Endothelial cell of umbilical vein (primary cell): ENCODE measurements at regions not wholly inside any gene's neighbourhood (a gene's known extent, or its start where the extent isn't known, plus 50 kb on each side); places are given as distances from the start of the nearest gene placed in this dataset.

Source experiments
- BruUV-seq: library from RNA; stranded (reverse); fragments of 400-500 nt; replicated peaks from 2 replicates; lab custom pipeline; 2021; lab: Mats Ljungman, UMichigan
- CTCF ChIA-PET: fragments of 300-600, 350-600 bp; sonication (Branson Sonifier 250); formaldehyde crosslinking; loops from one replicate; lab custom pipeline; 2021; ENCODE audit warnings: antibody characterized with exemption, inconsistent platforms; lab: Charles Lee
- POLR2A ChIA-PET: fragments of 300-600, 350-600 bp; sonication (Branson Sonifier 250); formaldehyde crosslinking; loops from one replicate; lab custom pipeline; 2021; ENCODE audit warnings: antibody characterized with exemption, inconsistent platforms; lab: Charles Lee
- DNase-seq: peaks from one replicate; pipeline ENCODE4 v3.0.0-alpha.2; 2011; ENCODE audit warnings: low read depth, low spot score
- FAIRE-seq: peaks from 2 replicates; lab custom pipeline; 2011; peaks lifted over from hg19 to GRCh38; lab: Jason Lieb, UNC
- H2AFZ ChIP-seq: 2 replicates; pipeline ENCODE4 v1.6.0; 2012; ENCODE audit warnings: low read depth, low read length, control low read depth, inconsistent platforms
- H3K27ac ChIP-seq: 2 replicates; pipeline ENCODE4 v1.5.1; 2011; ENCODE audit warnings: low read depth, mild to moderate bottlenecking, control low read depth, low read length, moderate library complexity; ENCODE audit not compliant: insufficient read depth
- H3K27me3 ChIP-seq, 2 experiments: 2 replicates each; pipeline versions ENCODE4 v1.6.0 to v1.6.1; 2011; ENCODE audit warnings: low read length in 2 of 2, mixed read lengths in 1 of 2; ENCODE audit not compliant: control insufficient read depth in 2 of 2, insufficient read depth in 2 of 2
- H3K36me3 ChIP-seq, 2 experiments: 2 replicates in 1 of 2; 3 replicates in 1 of 2; pipeline ENCODE4 v1.5.1; 2011; ENCODE audit warnings: low read length in 2 of 2, mild to moderate bottlenecking in 1 of 2, moderate library complexity in 1 of 2; ENCODE audit not compliant: control insufficient read depth in 2 of 2, insufficient read depth in 2 of 2; ENCODE audit errors: extremely low read depth in 1 of 2
- H3K4me1 ChIP-seq: 3 replicates; pipeline ENCODE4 v1.5.1; 2011; ENCODE audit warnings: mild to moderate bottlenecking, low read length; ENCODE audit not compliant: control insufficient read depth, insufficient read depth; ENCODE audit errors: extremely low read depth
- H3K4me2 ChIP-seq: 2 replicates; pipeline ENCODE4 v1.6.1; 2011; ENCODE audit warnings: low read length, control low read depth, mixed read lengths; ENCODE audit not compliant: insufficient read depth
- H3K4me3 ChIP-seq, 3 experiments: fragments of 200-600 bp in 1 of 3; sonication (generic), shearing (Covaris generic) in 1 of 3; replicated peaks in 1 of 3; 2 replicates each; pipeline ENCODE4 v1.5.1; 2011 to 2016; ENCODE audit warnings: control low read depth in 3 of 3, low read length in 3 of 3, mild to moderate bottlenecking in 2 of 3, inconsistent platforms in 1 of 3, low read depth in 1 of 3, moderate library complexity in 1 of 3; ENCODE audit not compliant: insufficient read depth in 1 of 3
- H3K79me2 ChIP-seq: 2 replicates; pipeline ENCODE4 v1.6.0; 2012; ENCODE audit warnings: low read length, inconsistent platforms; ENCODE audit not compliant: control insufficient read depth, insufficient read depth
- H3K9ac ChIP-seq: replicated peaks from 2 replicates; pipeline ENCODE3; 2011; ENCODE audit warnings: low read length, control low read depth; ENCODE audit not compliant: insufficient read depth; ENCODE audit errors: extremely low read depth
- H3K9me1 ChIP-seq: replicated peaks from 3 replicates; pipeline ENCODE4 v1.6.0; 2011; ENCODE audit warnings: mild to moderate bottlenecking, low read length; ENCODE audit not compliant: control insufficient read depth, insufficient read depth; ENCODE audit errors: extremely low read depth
- H3K9me3 ChIP-seq: replicated peaks from 2 replicates; pipeline ENCODE4 v1.5.1; 2012; ENCODE audit warnings: low read length, inconsistent platforms; ENCODE audit not compliant: control insufficient read depth, insufficient read depth
- H4K20me1 ChIP-seq: replicated peaks from 2 replicates; pipeline ENCODE3; 2011; ENCODE audit warnings: mild to moderate bottlenecking, low read length; ENCODE audit not compliant: control insufficient read depth, insufficient read depth; ENCODE audit errors: extremely low read depth
- EZH2 ChIP-seq: IDR thresholded peaks from 2 replicates; pipeline ENCODE4 v1.6.1; 2012; ENCODE audit warnings: borderline replicate concordance, low read depth, mild to moderate bottlenecking, moderate library complexity, low read length, inconsistent platforms; ENCODE audit not compliant: severe bottlenecking
- JUN ChIP-seq: IDR thresholded peaks from 2 replicates; pipeline ENCODE4 v1.6.1; 2011; ENCODE audit warnings: borderline replicate concordance, low read depth; ENCODE audit not compliant: insufficient read length, insufficient read depth
- MYC ChIP-seq: IDR thresholded peaks from one replicate; pipeline ENCODE4 v1.6.1; 2011; ENCODE audit warnings: mild to moderate bottlenecking, low read depth, low read length
- dilution Hi-C: fragments of 300-500 bp; cut with MboI; formaldehyde crosslinking; loops from one replicate; pipeline ENCODE4 v1.15.0; 2019; ENCODE audit warnings: low sequenced_read_pairs; ENCODE audit not compliant: extremely low pct_ligation_motif_present
- intact Hi-C: fragments of 100-400 bp; cut with micrococcal nuclease; formaldehyde crosslinking; loops from one replicate; pipeline ENCODE4 v1.10.0; 2022
- TF ChIP-seq, protein P1 (sequence below): IDR thresholded peaks from 2 replicates; pipeline ENCODE4 v1.6.1; 2011; ENCODE audit not compliant: insufficient read depth, insufficient read length
- TF ChIP-seq, protein P2 (sequence below), 2 donors: IDR thresholded peaks; 1 replicate in 1 of 2; 2 replicates in 1 of 2; pipeline ENCODE4 v1.5.1; 2011; ENCODE audit warnings: low read length in 2 of 2, mild to moderate bottlenecking in 2 of 2, moderate library complexity in 2 of 2, control low read depth in 1 of 2, inconsistent platforms in 1 of 2, low read depth in 1 of 2; ENCODE audit not compliant: insufficient read depth in 1 of 2; ENCODE audit errors: extremely low read depth in 1 of 2

DNA sequence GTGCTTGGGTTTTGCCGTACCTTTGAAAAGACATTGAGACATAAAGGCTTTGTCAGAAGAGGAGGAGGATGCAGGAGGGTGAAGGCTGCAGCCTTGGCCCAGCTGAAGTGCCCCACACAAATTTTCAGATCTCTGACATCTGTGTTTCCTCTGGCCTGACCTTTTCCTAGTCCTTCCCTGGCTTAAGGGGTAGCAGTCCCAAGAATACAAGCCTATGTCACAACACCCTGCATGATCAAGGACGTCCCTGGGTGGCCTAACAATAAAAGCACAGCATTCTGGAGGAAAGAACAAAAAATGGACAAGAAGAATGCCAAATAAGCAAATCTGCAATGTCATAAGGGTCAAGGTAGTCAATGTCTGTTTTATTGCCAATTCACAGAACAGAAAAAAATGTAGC is 80.8 kb upstream of the FAM9C start:
- Histone ChIP-seq H2AFZ (no peak overlapping the region), H3K9ac (no peak overlapping the region), H3K36me3 (no peaks in the 10 kb centered on the region), H3K27me3 (no peaks in the 10 kb centered on the region), H3K9me3 (no peaks in the 10 kb centered on the region), H3K4me3 (no peak overlapping the region), H3K4me2 (no peak overlapping the region), H3K9me1 (no peaks in the 10 kb centered on the region), H4K20me1 (no peaks in the 10 kb centered on the region), H3K27ac (peak overlapping the region; percentile 39), H3K79me2 (no peaks in the 10 kb centered on the region), H3K4me1 (peaks cover 47% of the 10 kb centered on the region)
- no peak for DNase-seq
- ChIA-PET POLR2A (interaction anchor here (0.6 kb wide), 1 partner anchor 38 kb away, joined by 3 read pairs; no protein-coding TSS in a partner anchor), CTCF (no interaction called here)
- dilution Hi-C loops (no loop called here), intact Hi-C loops (no loop called here)
- BruUV-seq = no TSS peak
- TF ChIP-seq, protein P1, sequence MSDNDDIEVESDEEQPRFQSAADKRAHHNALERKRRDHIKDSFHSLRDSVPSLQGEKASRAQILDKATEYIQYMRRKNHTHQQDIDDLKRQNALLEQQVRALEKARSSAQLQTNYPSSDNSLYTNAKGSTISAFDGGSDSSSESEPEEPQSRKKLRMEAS = no peak
- TF ChIP-seq MYC = no peak
- no peak for TF ChIP-seq JUN
- TF ChIP-seq EZH2 = no peak
- TF ChIP-seq, protein P2, sequence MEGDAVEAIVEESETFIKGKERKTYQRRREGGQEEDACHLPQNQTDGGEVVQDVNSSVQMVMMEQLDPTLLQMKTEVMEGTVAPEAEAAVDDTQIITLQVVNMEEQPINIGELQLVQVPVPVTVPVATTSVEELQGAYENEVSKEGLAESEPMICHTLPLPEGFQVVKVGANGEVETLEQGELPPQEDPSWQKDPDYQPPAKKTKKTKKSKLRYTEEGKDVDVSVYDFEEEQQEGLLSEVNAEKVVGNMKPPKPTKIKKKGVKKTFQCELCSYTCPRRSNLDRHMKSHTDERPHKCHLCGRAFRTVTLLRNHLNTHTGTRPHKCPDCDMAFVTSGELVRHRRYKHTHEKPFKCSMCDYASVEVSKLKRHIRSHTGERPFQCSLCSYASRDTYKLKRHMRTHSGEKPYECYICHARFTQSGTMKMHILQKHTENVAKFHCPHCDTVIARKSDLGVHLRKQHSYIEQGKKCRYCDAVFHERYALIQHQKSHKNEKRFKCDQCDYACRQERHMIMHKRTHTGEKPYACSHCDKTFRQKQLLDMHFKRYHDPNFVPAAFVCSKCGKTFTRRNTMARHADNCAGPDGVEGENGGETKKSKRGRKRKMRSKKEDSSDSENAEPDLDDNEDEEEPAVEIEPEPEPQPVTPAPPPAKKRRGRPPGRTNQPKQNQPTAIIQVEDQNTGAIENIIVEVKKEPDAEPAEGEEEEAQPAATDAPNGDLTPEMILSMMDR (IDR thresholded peaks at IDR 0.05; ENCODE audit: extremely low read depth in 1 of 2, insufficient read depth in 1 of 2, low read depth in 1 of 2, low read length in 2 of 2) = no peak
- FAIRE-seq = no peak
